HEK293T (cell line): ENCODE measurements at regions not wholly inside any gene's neighbourhood (a gene's known extent, or its start where the extent isn't known, plus 50 kb on each side); places are given as distances from the start of the nearest gene placed in this dataset.

Experiments
- CTBP1 ChIP-seq: fragments of 450-650 bp; IDR thresholded peaks from 2 replicates; pipeline ENCODE4 v1.6.1; 2016; ENCODE audit warnings: borderline replicate concordance
- FOXK2 ChIP-seq: fragments of 450-650 bp; IDR thresholded peaks from 2 replicates; pipeline ENCODE4 v1.6.1; 2016; ENCODE audit warnings: mild to moderate bottlenecking
- SP1 ChIP-seq: fragments of 450-650 bp; IDR thresholded peaks from 2 replicates; pipeline ENCODE4 v1.6.1; 2017
- SUZ12 ChIP-seq: fragments of 450-650 bp; IDR thresholded peaks from 2 replicates; pipeline ENCODE4 v1.6.1; 2016; ENCODE audit warnings: mild to moderate bottlenecking

DNA sequence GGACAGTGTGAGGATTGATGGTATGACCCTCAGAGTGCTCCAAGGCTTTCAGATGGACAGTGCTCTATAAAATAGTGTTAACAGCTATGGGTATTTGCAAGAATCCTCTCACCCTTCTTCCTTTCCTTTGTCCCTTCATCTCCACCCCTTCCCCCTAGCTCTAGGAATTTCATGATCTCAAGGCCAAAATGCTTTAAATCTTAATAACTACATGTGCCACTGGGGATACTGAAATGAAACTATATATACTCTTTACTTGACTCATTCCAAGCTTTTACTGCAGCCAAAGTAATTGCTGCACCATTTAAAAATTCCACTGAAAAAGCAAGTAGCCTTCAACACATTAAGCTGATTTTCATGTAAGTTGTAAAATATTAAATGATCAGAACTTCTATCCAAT, 361.6 kb upstream of the SLC30A5 start:
- TF ChIP-seq CTBP1 (no peak), FOXK2 (no peak), SP1 (no peak), SUZ12 (no peak)
